ENCODE measurements at regions not wholly inside any gene's neighbourhood (a gene's known extent, or its start where the extent isn't known, plus 50 kb on each side); places are given as distances from the start of the nearest gene placed in this dataset.

DNA sequence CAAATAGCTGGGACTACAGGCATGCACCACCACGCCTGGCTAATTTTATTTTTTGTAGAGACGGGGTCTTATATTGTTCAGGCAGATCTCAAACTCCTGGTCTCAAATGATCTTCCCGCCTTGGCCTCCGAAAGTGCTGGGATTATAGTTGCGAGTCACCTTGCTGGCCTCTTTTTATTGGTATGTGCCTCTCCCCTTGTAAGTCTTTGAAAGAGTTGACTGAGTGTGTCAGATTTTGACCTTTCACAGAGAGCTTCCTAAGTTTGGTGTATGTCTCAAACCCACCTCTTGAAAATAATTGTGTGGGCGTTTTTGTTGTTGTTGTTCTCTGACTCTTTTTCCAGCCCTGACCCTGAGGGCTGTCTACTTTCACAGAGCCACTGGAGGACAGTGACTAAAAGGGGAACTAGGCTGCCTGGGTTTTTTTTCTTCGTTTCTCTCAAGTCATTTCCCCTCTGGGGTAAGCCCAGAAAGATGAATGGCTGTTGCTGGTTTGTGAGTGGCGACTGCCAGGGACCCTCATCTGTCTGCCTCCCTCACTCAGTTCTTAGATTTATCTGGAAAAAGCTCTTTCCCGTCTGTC, 262.8 kb downstream of the ZEB1 start:
- 79% methylated on average over 9 of the region's 9 CpGs for WGBS
- H3K27ac ChIP-seq, result no peak overlapping the region
- no peak overlapping the region for H3K4me3 ChIP-seq
- TF ChIP-seq, protein P1, sequence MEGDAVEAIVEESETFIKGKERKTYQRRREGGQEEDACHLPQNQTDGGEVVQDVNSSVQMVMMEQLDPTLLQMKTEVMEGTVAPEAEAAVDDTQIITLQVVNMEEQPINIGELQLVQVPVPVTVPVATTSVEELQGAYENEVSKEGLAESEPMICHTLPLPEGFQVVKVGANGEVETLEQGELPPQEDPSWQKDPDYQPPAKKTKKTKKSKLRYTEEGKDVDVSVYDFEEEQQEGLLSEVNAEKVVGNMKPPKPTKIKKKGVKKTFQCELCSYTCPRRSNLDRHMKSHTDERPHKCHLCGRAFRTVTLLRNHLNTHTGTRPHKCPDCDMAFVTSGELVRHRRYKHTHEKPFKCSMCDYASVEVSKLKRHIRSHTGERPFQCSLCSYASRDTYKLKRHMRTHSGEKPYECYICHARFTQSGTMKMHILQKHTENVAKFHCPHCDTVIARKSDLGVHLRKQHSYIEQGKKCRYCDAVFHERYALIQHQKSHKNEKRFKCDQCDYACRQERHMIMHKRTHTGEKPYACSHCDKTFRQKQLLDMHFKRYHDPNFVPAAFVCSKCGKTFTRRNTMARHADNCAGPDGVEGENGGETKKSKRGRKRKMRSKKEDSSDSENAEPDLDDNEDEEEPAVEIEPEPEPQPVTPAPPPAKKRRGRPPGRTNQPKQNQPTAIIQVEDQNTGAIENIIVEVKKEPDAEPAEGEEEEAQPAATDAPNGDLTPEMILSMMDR (IDR thresholded peaks at IDR 0.05), result no peak
- no peak for TF ChIP-seq POLR2AphosphoS5 (IDR thresholded peaks at IDR 0.05)
- no peak for TF ChIP-seq POLR2A (IDR thresholded peaks at IDR 0.05)
- peaks cover 2% of the 10 kb centered on the region for H3K27me3 ChIP-seq (replicated peaks; ENCODE audit: insufficient read depth)
- no peak for DNase-seq (ENCODE audit: low spot score)
- H3K36me3 ChIP-seq, result no peaks in the 10 kb centered on the region
- intact Hi-C loops (cut with DNase I), result no loop called here
- no peaks in the 10 kb centered on the region for H3K4me1 ChIP-seq (replicated peaks)
- H3K9me3 ChIP-seq, result no peaks in the 10 kb centered on the region

DNA sequence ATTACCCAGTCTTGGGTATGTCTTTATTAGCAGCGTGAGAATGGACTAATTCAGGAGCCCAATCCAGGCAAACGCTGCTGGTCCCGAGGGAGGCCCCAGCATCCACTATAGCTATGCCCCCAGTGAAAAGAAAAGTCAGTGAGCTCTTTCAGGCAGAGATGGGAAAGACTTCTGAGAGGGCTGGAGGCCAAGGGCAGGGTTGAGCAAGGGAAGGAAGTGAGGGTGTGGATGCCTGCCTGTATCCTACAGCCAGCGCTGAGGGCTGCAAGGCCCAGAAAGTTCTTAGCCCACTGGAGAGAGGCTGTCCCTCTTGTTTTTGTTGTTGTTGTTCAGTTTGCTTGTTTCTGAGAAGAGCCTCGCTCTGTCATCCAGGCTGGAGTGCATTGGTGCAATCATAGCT, 261.6 kb downstream of the ZEB1 start:
- no peaks in the 10 kb centered on the region for H3K9me3 ChIP-seq
- intact Hi-C loops (cut with DNase I), result no loop called here
- H3K27ac ChIP-seq, result no peak overlapping the region
- H3K27me3 ChIP-seq (replicated peaks; ENCODE audit: insufficient read depth), result peaks cover 2% of the 10 kb centered on the region
- WGBS, result 96% methylated on average over 5 of the region's 5 CpGs
- H3K4me1 ChIP-seq (replicated peaks), result no peaks in the 10 kb centered on the region
- no peak overlapping the region for H3K4me3 ChIP-seq
- no peaks in the 10 kb centered on the region for H3K36me3 ChIP-seq
- no peak for TF ChIP-seq POLR2AphosphoS5 (IDR thresholded peaks at IDR 0.05)
- TF ChIP-seq POLR2A (IDR thresholded peaks at IDR 0.05), result no peak
- TF ChIP-seq, protein P1 (IDR thresholded peaks at IDR 0.05), result no peak
- no peak for DNase-seq (ENCODE audit: low spot score)

Small RNAs in the stretch of these regions (small RNA-seq; reads per million reads assigned to genes)
- gene AL161935.2, result 0 reads per million in 2 donors
